ENCODE measurements at regions not wholly inside any gene's neighbourhood (a gene's known extent, or its start where the extent isn't known, plus 50 kb on each side); places are given as distances from the start of the nearest gene placed in this dataset.
"Not testable (repeated sequence)": the region's sequence is repeated elsewhere in the genome, so short reads cannot be mapped to it uniquely, and the experiment has no call there.

GRCh38 chr18:60015826-60016225 lies 116.0 kb downstream of the PMAIP1 start:
- not testable (repeated sequence) for DNase-seq, ATAC-seq

DNA sequence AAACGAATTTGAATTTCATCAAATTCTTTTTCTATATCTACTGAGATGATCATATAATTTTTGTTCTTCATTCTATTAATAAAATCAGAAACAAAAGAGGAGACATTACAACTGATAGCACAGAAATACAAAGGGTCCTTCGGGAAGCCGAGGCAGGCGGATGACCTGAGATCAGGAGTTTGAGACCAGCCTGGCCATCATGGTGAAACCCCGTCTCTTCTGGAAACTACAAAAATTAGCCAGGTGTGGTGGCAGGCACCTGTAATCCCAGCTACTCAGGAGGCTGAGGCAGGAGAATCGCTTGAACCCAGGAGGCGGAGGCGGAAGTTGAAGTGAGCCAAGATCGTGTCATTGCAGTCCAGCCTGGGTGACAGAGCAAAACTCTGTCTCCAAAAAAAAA lies 113.4 kb downstream of the PMAIP1 start:
- ATAC-seq, result not testable (repeated sequence)

GRCh38 chr18:60010984-60011383 lies 111.2 kb downstream of the PMAIP1 start:
- ATAC-seq (no peak), DNase-seq (no peak)

More for the DNA sequence above, 113.4 kb downstream of the PMAIP1 start:
- not testable (repeated sequence) for DNase-seq

DNA sequence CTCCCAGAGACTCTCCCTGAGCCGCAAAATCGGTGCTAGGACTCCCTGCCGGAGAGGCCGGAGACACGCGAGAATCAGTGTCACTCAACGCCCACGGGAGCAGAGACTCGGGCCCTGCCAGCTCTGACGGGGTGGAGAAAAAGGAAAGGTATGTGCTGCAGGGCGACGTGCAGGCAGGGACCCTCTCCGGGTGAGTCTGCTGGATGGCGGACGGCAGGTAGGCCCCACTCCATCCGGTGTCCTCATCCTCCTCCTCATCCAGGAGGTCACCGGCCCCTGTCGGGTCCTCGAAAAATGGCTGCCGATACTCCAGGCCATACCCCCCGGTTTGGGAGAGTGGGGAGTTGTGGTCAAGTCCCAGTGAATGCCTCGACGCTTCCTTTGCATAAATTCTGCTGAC lies 110.7 kb downstream of the PMAIP1 start:
- DNase-seq, result no peak
- no peak for ATAC-seq

- ATAC-seq (no peak), DNase-seq (no peak)
These were observed 107.9 kb downstream of the PMAIP1 start for GRCh38 chr18:60007661-60008060.

DNA sequence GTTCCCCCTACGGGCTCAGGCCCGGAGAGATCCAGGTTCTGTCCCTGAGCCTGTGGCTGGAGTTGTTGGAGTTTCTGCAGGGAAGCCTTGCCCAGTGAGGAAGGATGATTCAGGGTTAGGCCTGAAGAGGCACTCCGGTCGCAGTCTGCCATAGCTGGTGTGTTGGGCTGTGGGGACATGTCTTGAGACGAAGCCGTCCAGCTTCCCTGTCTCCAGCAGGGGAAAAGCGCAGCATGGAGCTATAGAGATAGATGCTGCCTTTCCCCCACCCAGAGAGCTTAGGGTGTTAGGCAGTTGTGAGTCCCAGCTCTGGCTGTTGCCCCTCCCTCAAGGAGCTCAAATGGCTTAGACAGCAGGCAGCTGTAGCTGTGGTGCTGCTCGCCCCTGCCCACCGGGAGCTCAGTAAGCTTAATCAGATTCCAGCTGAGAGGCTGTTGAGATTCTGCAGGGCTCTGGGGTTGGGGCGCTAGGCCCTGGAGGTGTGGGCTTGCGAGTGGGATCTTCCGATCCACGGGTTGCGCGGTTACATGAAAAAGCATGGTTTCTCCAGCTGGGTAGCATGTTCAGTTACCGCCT lies 103.9 kb downstream of the PMAIP1 start:
- no peak for ATAC-seq
- no peak for DNase-seq

DNA sequence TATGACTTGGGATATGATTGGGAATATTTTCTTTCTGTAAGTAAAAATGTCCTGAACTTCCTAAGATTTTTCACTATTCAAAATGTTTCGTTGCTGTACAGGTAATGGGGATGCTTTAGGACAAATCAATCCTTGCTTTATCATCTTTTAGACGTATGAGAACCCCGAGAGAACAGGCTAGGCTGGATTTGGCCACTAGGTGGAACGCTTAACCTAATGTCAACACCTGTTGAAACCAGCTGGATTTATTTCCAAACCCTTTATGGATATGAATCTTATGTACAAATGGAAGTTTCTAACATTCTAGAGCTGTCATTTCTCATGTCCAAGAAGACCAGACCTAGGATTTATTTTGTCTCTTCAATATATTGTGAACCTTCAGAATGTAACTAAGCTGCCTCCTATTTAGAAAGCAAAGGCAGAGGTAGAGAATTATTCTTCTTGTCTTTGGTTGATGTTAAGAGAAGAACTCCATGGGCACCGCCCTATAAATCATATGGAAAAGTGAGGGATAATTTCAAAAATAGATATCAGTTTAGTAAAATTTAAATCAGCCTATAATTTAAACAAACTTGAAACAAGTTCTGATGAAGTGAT lies 96.7 kb downstream of the PMAIP1 start:
- ATAC-seq (no peak), DNase-seq (peak; percentile 23)

GRCh38 chr18:59994357-59994756 lies 94.6 kb downstream of the PMAIP1 start:
- DNase-seq (no peak), ATAC-seq (no peak)

DNA sequence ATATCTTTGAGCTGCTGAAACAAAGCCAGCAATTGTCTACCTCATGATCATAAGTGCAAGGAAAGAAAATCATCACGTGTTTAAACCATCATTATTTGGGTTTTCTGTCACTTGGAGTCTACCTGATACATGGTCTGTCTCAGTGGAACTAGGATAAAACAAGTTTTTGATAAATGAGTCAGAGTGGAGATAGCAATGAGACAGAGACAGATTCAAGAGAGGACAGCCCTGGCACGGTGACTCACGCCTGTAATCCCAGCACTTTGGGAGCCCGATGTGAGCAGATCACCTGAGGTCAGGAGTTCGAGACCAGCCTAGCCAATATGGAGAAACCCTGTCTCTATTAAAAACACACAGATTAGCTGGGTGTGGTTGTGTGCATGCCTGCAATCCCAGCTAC lies 93.8 kb downstream of the PMAIP1 start:
- ATAC-seq (no peak), DNase-seq (no peak)

GRCh38 chr18:59990121-59990823 lies 90.5 kb downstream of the PMAIP1 start:
- ATAC-seq, result no peak

GRCh38 chr18:59988098-59988706 lies 88.4 kb downstream of the PMAIP1 start:
- ATAC-seq, result no peak

More at GRCh38 chr18:59990121-59990823, 90.5 kb downstream of the PMAIP1 start:
- DNase-seq, result no peak

DNA sequence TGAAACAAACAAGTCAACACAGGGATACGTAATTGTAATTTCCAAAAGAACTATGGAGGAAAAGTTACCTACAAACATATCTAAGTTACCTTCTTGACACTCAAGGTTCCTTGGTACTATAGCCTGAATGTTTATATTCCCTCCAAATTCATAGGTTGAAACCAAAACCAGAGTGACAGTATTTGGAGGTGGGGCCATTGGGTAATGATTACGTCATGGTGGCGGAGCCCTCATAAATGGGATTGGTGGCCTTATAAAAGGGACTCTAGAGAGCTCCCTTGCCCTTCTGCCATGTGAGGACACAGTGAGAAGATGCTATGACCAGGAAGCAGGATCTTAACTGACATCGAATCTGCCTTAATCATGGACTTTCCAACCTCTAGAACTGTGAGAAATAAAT lies 87.3 kb downstream of the PMAIP1 start:
- ATAC-seq (no peak), DNase-seq (no peak)

More at GRCh38 chr18:59988098-59988706, 88.4 kb downstream of the PMAIP1 start:
- peak; percentile 52 for DNase-seq

GRCh38 chr18:59986139-59986538 lies 86.3 kb downstream of the PMAIP1 start:
- ATAC-seq (no peak), DNase-seq (no peak)

- ATAC-seq (no peak), DNase-seq (no peak)
These were observed 85.5 kb downstream of the PMAIP1 start for GRCh38 chr18:59985289-59985688.

DNA sequence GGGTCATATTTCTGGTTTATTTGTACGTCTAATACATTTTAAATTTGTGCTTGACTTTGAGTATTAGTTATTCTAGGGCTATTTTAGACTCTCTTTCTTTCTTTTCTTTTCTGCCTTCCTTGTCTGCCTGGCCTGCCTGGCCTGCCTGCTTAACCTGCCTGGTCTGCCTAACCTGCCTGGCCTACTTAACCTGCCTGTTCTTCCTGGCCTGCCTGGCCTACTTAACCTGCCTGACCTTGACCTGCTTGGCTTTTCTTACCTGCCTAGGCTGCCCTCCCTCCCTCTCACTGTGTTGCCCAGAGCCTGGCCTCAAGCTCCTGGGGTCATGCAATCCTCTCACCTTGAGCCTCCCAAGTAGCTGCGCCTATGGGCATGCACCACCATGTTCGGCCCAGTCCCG lies 83.7 kb downstream of the PMAIP1 start:
- ATAC-seq, result no peak

GRCh38 chr18:59980188-59980637 lies 80.4 kb downstream of the PMAIP1 start:
- ATAC-seq (no peak), DNase-seq (no peak)

More for the DNA sequence above, 83.7 kb downstream of the PMAIP1 start:
- DNase-seq, result no peak

DNA sequence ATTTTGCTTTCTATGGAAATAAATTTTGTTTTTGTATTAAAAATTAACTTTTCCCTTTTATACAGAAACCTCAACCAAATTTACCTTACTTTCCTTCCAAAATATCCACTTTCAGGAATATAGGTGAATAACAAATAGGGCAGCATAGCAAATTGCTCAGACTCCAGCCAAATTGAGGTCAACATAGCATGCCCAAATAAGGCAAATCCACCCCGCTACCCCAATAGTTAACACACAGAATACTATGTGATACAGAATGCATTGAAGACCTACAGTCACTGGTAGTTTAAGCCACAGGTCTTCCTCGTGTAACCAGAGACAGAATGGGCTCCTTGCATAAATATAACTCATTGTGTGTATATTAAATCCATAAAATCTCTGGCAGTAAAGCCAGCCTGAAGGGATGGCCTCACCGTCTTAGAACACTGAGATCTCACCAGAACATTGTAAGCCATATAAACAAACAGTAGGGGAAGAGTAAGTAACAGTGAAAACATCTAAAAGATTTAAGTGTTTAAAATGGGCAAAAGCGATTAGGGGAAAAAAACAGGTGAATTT lies 72.2 kb downstream of the PMAIP1 start:
- DNase-seq, result no peak
- no peak for ATAC-seq

DNA sequence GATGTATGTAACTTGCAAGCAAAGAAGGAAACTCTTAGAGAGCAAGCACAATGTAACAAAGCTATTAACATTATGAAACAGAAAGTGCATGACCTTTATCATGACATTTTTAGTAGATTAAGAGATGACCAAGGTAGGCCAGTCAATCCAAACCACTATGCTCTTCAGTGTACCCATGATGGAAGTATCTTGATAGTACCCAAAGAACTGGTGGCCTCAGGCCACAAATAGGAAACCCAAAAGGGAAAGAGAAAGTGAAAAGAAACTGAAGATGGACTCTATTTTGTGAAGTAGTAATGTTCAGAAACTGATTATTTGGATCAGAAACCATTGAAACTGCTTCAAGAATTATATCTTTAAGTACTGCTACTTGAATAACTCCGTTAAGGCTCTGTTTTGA lies 71.3 kb downstream of the PMAIP1 start:
- DNase-seq, result not testable (repeated sequence)
- ATAC-seq, result peak; percentile 71

- not testable (repeated sequence) for ATAC-seq, DNase-seq
These were observed 69.8 kb downstream of the PMAIP1 start for GRCh38 chr18:59969477-59970028.

DNA sequence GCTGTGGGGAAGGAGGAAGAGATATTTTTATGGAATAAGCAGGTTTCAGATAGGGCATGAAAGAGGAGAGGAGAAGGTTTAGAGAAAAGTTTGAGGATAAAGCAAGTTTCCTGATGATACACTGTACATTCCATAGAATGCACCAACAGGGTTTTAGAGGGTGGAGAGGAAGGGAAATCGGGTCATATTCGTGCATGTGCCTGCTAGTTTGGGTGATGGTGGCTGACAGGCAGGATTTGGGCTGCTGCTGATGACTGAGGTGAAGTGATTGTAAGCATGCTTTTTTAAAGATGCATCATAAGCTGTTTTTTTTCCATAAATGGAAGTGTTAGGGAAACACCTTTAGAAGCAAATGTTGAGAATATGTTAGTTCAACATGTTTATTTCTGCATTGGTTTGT lies 68.8 kb downstream of the PMAIP1 start:
- DNase-seq (no peak), ATAC-seq (no peak)

GRCh38 chr18:59967878-59968277 lies 68.1 kb downstream of the PMAIP1 start:
- DNase-seq (no peak), ATAC-seq (no peak)

- ATAC-seq (no peak), DNase-seq (no peak)
These were observed 67.1 kb downstream of the PMAIP1 start for GRCh38 chr18:59966913-59967312.

All from stimulated activated naive CD8-positive, alpha-beta T cell treated with anti-CD3 and anti-CD28 coated beads, Interleukin-15, Interleukin-2, amounts not matched to agents 100 U/mL and 50 U/mL, for 24 hours (primary cell).